SK-N-MC (cell line): ENCODE measurements at regions not wholly inside any gene's neighbourhood (a gene's known extent, or its start where the extent isn't known, plus 50 kb on each side); places are given as distances from the start of the nearest gene placed in this dataset.
"Not testable (repeated sequence)": the region's sequence is repeated elsewhere in the genome, so short reads cannot be mapped to it uniquely, and the experiment has no call there.

Source experiments
- EZH2 ChIP-seq: fragments of 200-600 bp; sonication (generic); IDR thresholded peaks from one replicate; pipeline ENCODE4 v1.6.1; 2017; ENCODE audit warnings: antibody characterized with exemption
- FOXP2 ChIP-seq: optimal IDR thresholded peaks from 2 replicates; pipeline ENCODE3; 2011; ENCODE audit warnings: mild to moderate bottlenecking, moderate library complexity; ENCODE audit not compliant: insufficient read depth; ENCODE audit errors: extremely low read length, control extremely low read depth
- POLR2AphosphoS5 ChIP-seq: IDR thresholded peaks from 2 replicates; pipeline ENCODE4 v1.6.1; 2012; ENCODE audit warnings: mild to moderate bottlenecking, low read depth, low read length, borderline replicate concordance

GRCh38 chr10:22828712-22829111 is 99.1 kb upstream of the ARMC3 start:
- TF ChIP-seq EZH2, POLR2AphosphoS5, FOXP2: not testable (repeated sequence)
